ENCODE measurements at regions not wholly inside any gene's neighbourhood (a gene's known extent, or its start where the extent isn't known, plus 50 kb on each side); places are given as distances from the start of the nearest gene placed in this dataset.

GRCh38 chr6:168216751-168217191, 102.8 kb downstream of the DACT2 start:
- TF ChIP-seq EP300 (IDR thresholded peaks at IDR 0.05), result no peak
- TF ChIP-seq CTCF (IDR thresholded peaks at IDR 0.05), result no peak
- no peak for TF ChIP-seq POLR2A (IDR thresholded peaks at IDR 0.05)
- no peak for TF ChIP-seq POLR2AphosphoS5 (IDR thresholded peaks at IDR 0.05)

Data from stomach (tissue), 4 donors.